PC-3 (cell line): ENCODE measurements at regions not wholly inside any gene's neighbourhood (a gene's known extent, or its start where the extent isn't known, plus 50 kb on each side); places are given as distances from the start of the nearest gene placed in this dataset.

Experiments
- ATAC-seq: fragments of 200-7000 bp; cut with Tn5 transposase; 2 replicates; pipeline ENCODE4 v1.9.1; 2020; ENCODE audit warnings: mild to moderate bottlenecking, moderate library complexity
- BruUV-seq: library from RNA; stranded (reverse); fragments of 400-500 nt; replicated peaks from 2 replicates; lab custom pipeline; 2021; lab: Mats Ljungman, UMichigan
- CTCF ChIA-PET: fragments of 300-600 bp; sonication (Branson Sonifier 250); formaldehyde crosslinking; loops from one replicate; lab custom pipeline; 2022; ENCODE audit warnings: antibody characterized with exemption; lab: Charles Lee
- POLR2A ChIA-PET: fragments of 300-600 bp; sonication (Branson Sonifier 250); formaldehyde crosslinking; loops from one replicate; lab custom pipeline; 2022; ENCODE audit warnings: antibody characterized with exemption; ENCODE audit not compliant: unreplicated experiment; lab: Charles Lee
- DNase-seq: peaks from one replicate; pipeline ENCODE4 v3.0.0-alpha.2; 2015
- H2AFZ ChIP-seq: fragments of 300-600 bp; sonication (generic); 2 replicates; pipeline ENCODE4 v1.6.0; 2016; ENCODE audit warnings: antibody characterized with exemption, low read length
- H3F3A ChIP-seq: fragments of 300-600 bp; sonication (generic); one replicate; pipeline ENCODE4 v1.6.0; 2017; ENCODE audit warnings: antibody characterized with exemption, low read length, control low read depth, mild to moderate bottlenecking; ENCODE audit not compliant: unreplicated experiment
- H3K27ac ChIP-seq: fragments of 300-600 bp; sonication (generic); 2 replicates; pipeline ENCODE4 v1.5.1; 2016; ENCODE audit warnings: mild to moderate bottlenecking, low read length
- H3K27me3 ChIP-seq: fragments of 300-600 bp; sonication (generic); 2 replicates; pipeline ENCODE4 v1.6.1; 2016; ENCODE audit warnings: low read length, mixed read lengths
- H3K36me3 ChIP-seq: fragments of 300-600 bp; sonication (generic); 2 replicates; pipeline ENCODE4 v1.6.1; 2016; ENCODE audit warnings: low read depth, mixed run types, low read length, mixed read lengths
- H3K4me1 ChIP-seq: fragments of 300-600 bp; sonication (generic); 2 replicates; pipeline ENCODE4 v1.5.1; 2016; ENCODE audit warnings: low read length; ENCODE audit not compliant: insufficient read depth
- H3K4me2 ChIP-seq: fragments of 300-600 bp; sonication (generic); 2 replicates; pipeline ENCODE4 v1.6.0; 2016; ENCODE audit warnings: low read length
- H3K4me3 ChIP-seq: fragments of 300-600 bp; sonication (generic); 2 replicates; pipeline ENCODE4 v1.5.1; 2016; ENCODE audit warnings: mild to moderate bottlenecking, low read length, mixed read lengths
- H3K79me2 ChIP-seq: fragments of 300-600 bp; sonication (generic); 2 replicates; pipeline ENCODE4 v1.6.1; 2017; ENCODE audit warnings: low read length, mixed read lengths
- H3K9ac ChIP-seq: fragments of 300-600 bp; sonication (generic); 2 replicates; pipeline ENCODE4 v1.6.0; 2016; ENCODE audit warnings: mild to moderate bottlenecking, low read length
- H3K9me2 ChIP-seq: fragments of 300-600 bp; sonication (generic); replicated peaks from 2 replicates; pipeline ENCODE4 v1.6.1; 2016; ENCODE audit warnings: mixed run types, low read length, mixed read lengths
- H3K9me3 ChIP-seq: fragments of 300-600 bp; sonication (generic); 2 replicates; pipeline ENCODE4 v1.6.1; 2016; ENCODE audit warnings: low read length, mixed read lengths
- H4K20me1 ChIP-seq: fragments of 300-600 bp; sonication (generic); 2 replicates; pipeline ENCODE4 v1.6.1; 2016; ENCODE audit warnings: low read length, mixed read lengths
- EZH2 ChIP-seq: fragments of 300-600 bp; sonication (generic); IDR thresholded peaks from one replicate; pipeline ENCODE4 v1.6.1; 2017; ENCODE audit warnings: antibody characterized with exemption, mild to moderate bottlenecking, low read length; ENCODE audit not compliant: unreplicated experiment
- EZH2phosphoT487 ChIP-seq: fragments of 300-600 bp; sonication (generic); IDR thresholded peaks from 2 replicates; pipeline ENCODE4 v1.6.1; 2018; ENCODE audit warnings: mild to moderate bottlenecking, antibody characterized with exemption, low read length, borderline replicate concordance
- intact Hi-C: fragments of 100-400 bp; cut with micrococcal nuclease; formaldehyde crosslinking; loops from 2 replicates; pipeline ENCODE4 v1.9.0; 2023
- TF ChIP-seq, protein P1 (sequence below): fragments of 300-600 bp; sonication (generic); conservative IDR thresholded peaks from 2 replicates; pipeline ENCODE4 v1.5.1; 2017; ENCODE audit warnings: antibody characterized with exemption, low read depth, mild to moderate bottlenecking, low read length

GRCh38 chr3:137078040-137078439, 120.3 kb downstream of the IL20RB start:
- Histone ChIP-seq H3K4me2 (no peak overlapping the region), H3K4me1 (no peaks in the 10 kb centered on the region), H3K9me2 (no peaks in the 10 kb centered on the region), H3K36me3 (no peaks in the 10 kb centered on the region), H4K20me1 (no peaks in the 10 kb centered on the region), H3K27me3 (peaks cover 23% of the 10 kb centered on the region), H3K9ac (no peak overlapping the region), H3K9me3 (no peaks in the 10 kb centered on the region), H3F3A (no peaks in the 10 kb centered on the region), H3K79me2 (no peaks in the 10 kb centered on the region), H3K27ac (no peak overlapping the region), H3K4me3 (no peak overlapping the region), H2AFZ (no peak overlapping the region)
- POLR2A ChIA-PET, result no interaction called here
- DNase-seq (no peak), ATAC-seq (no peak)
- CTCF ChIA-PET, result no interaction called here
- intact Hi-C loops, result no loop called here
- no peak for TF ChIP-seq EZH2
- TF ChIP-seq, protein P1, sequence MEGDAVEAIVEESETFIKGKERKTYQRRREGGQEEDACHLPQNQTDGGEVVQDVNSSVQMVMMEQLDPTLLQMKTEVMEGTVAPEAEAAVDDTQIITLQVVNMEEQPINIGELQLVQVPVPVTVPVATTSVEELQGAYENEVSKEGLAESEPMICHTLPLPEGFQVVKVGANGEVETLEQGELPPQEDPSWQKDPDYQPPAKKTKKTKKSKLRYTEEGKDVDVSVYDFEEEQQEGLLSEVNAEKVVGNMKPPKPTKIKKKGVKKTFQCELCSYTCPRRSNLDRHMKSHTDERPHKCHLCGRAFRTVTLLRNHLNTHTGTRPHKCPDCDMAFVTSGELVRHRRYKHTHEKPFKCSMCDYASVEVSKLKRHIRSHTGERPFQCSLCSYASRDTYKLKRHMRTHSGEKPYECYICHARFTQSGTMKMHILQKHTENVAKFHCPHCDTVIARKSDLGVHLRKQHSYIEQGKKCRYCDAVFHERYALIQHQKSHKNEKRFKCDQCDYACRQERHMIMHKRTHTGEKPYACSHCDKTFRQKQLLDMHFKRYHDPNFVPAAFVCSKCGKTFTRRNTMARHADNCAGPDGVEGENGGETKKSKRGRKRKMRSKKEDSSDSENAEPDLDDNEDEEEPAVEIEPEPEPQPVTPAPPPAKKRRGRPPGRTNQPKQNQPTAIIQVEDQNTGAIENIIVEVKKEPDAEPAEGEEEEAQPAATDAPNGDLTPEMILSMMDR, result no peak
- TF ChIP-seq EZH2phosphoT487, result no peak
- BruUV-seq, result no TSS peak

DNA sequence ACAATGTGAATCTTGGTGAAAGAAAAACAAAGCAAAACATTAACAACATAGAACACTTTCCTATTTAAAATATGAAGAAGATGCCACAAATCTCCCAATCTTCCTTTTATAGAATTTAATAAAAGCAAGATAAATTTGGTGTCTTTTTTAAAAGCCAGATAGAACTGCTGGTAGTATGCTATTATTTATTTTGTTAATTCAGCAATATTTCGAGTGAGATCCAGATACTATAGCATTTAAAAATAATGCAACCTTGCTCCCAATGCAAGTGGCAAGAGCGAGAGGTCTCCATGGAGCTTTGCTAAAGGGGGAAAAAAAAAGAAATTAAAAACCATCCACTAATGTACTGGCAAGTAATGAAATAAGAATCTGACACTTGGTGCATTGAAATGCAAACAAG, 121.8 kb downstream of the IL20RB start:
- H3K4me1 ChIP-seq, result no peaks in the 10 kb centered on the region
- POLR2A ChIA-PET, result no interaction called here

DNA sequence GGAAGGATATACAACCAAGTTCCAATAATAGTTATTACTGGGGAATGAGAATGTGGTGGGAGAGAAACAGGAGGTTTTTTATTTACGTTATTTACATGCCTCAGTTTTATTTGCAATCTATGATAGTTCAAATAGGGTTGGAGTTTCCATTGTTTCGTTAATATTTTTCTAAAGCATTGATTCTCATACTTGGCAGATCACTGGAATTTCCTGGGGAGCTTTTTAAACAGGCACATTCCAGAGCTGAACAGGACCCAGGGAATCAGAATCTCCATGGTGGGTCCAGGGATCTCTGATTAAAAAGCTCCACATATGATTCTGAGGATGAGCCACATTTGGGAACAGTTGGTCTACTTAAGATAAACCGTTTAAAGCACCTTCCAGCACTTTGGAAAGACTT, 123.9 kb downstream of the IL20RB start:
- POLR2A ChIA-PET, result no interaction called here
- no peak overlapping the region for H3K4me2 ChIP-seq
- no peak for DNase-seq
- TF ChIP-seq EZH2 (no peak), EZH2phosphoT487 (no peak)
- TF ChIP-seq, protein P1, result no peak
- intact Hi-C loops, result no loop called here
- no peak overlapping the region for H3K9ac ChIP-seq
- H3K79me2 ChIP-seq, result no peaks in the 10 kb centered on the region
- peaks cover 33% of the 10 kb centered on the region for H3K27me3 ChIP-seq
- H2AFZ ChIP-seq, result no peak overlapping the region
- H3K4me1 ChIP-seq, result no peaks in the 10 kb centered on the region
- ATAC-seq, result no peak
- H3F3A ChIP-seq, result no peaks in the 10 kb centered on the region
- H3K4me3 ChIP-seq, result no peak overlapping the region
- H3K36me3 ChIP-seq, result no peaks in the 10 kb centered on the region
- H3K27ac ChIP-seq, result no peak overlapping the region
- H4K20me1 ChIP-seq, result no peaks in the 10 kb centered on the region
- H3K9me3 ChIP-seq, result no peaks in the 10 kb centered on the region
- BruUV-seq, result no TSS peak
- no peaks in the 10 kb centered on the region for H3K9me2 ChIP-seq
- CTCF ChIA-PET, result no interaction called here

More for the DNA sequence above, 121.8 kb downstream of the IL20RB start:
- Histone ChIP-seq H3K9me2 (no peaks in the 10 kb centered on the region), H3K79me2 (no peaks in the 10 kb centered on the region), H3K9me3 (no peaks in the 10 kb centered on the region), H3F3A (no peaks in the 10 kb centered on the region), H3K27me3 (peaks cover 33% of the 10 kb centered on the region), H3K4me3 (no peak overlapping the region), H3K4me2 (no peak overlapping the region), H3K36me3 (no peaks in the 10 kb centered on the region), H3K9ac (no peak overlapping the region), H2AFZ (no peak overlapping the region), H4K20me1 (no peaks in the 10 kb centered on the region), H3K27ac (no peak overlapping the region)
- TF ChIP-seq, protein P1, result no peak
- no peak for TF ChIP-seq EZH2phosphoT487
- TF ChIP-seq EZH2, result no peak
- BruUV-seq, result no TSS peak
- CTCF ChIA-PET, result no interaction called here
- no peak for ATAC-seq
- intact Hi-C loops, result no loop called here
- no peak for DNase-seq
